ENCODE measurements at regions not wholly inside any gene's neighbourhood (a gene's known extent, or its start where the extent isn't known, plus 50 kb on each side); places are given as distances from the start of the nearest gene placed in this dataset.

GRCh38 chr16:51635181-51635580, 484.1 kb upstream of the SALL1 start:
- TF ChIP-seq CTCF (conservative IDR thresholded peaks at IDR 0.05; ENCODE audit: low read length) = no peak
- no peak for TF ChIP-seq EZH2phosphoT487 (IDR thresholded peaks at IDR 0.05; ENCODE audit: borderline replicate concordance)
- no peaks in the 10 kb centered on the region for H3K4me1 ChIP-seq (ENCODE audit: insufficient read depth, low read length, poor library complexity, severe bottlenecking)
- no peaks in the 10 kb centered on the region for H3K36me3 ChIP-seq (ENCODE audit: insufficient read depth, low read length)
- H2AFZ ChIP-seq (ENCODE audit: low read length) = no peak overlapping the region
- H3K4me2 ChIP-seq (ENCODE audit: low read depth, low read length, poor library complexity, severe bottlenecking) = no peak overlapping the region
- H3F3A ChIP-seq (ENCODE audit: low read depth) = no peaks in the 10 kb centered on the region
- no peaks in the 10 kb centered on the region for H3K9me2 ChIP-seq (replicated peaks; ENCODE audit: low read depth, low read length)
- no peaks in the 10 kb centered on the region for H3K9me3 ChIP-seq (ENCODE audit: insufficient read depth, low read depth, low read length)
- H3K27me3 ChIP-seq (ENCODE audit: insufficient read depth, low read length, poor library complexity, severe bottlenecking) = no peaks in the 10 kb centered on the region
- H3K9ac ChIP-seq (ENCODE audit: low read depth, low read length, poor library complexity, severe bottlenecking) = no peak overlapping the region
- H3K4me3 ChIP-seq (ENCODE audit: low read length, poor library complexity, severe bottlenecking) = no peak overlapping the region
- no peaks in the 10 kb centered on the region for H4K20me1 ChIP-seq (ENCODE audit: insufficient read depth, low read length, poor library complexity, severe bottlenecking)
- H3K79me2 ChIP-seq (ENCODE audit: insufficient read depth, low read length) = no peaks in the 10 kb centered on the region

DNA sequence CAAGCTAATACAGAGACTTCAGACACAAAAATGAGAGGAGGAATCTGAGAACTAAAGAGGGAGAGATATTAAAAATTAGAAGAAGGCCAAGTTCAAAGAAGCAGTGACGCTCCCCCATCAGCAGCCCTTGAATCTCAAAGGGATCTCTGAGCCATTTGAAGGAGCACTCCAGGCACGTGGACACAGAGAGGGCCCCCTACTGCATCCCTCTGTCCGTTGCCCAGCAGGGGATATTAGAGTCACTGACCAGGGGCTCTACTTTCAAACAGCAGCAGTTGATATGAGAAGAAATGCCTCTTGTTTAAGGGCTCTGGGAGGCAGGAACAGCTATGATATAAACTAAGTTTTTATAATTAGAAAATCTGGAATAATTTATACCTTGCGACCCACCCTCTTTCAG, 479.0 kb upstream of the SALL1 start:
- no peaks in the 10 kb centered on the region for H4K20me1 ChIP-seq (ENCODE audit: insufficient read depth, low read length, poor library complexity, severe bottlenecking)
- no peaks in the 10 kb centered on the region for H3K27me3 ChIP-seq (ENCODE audit: insufficient read depth, low read length, poor library complexity, severe bottlenecking)
- no peaks in the 10 kb centered on the region for H3K4me1 ChIP-seq (ENCODE audit: insufficient read depth, low read length, poor library complexity, severe bottlenecking)
- H3K4me2 ChIP-seq (ENCODE audit: low read depth, low read length, poor library complexity, severe bottlenecking) = no peak overlapping the region
- H3K9ac ChIP-seq (ENCODE audit: low read depth, low read length, poor library complexity, severe bottlenecking) = no peak overlapping the region
- H3F3A ChIP-seq (ENCODE audit: low read depth) = no peaks in the 10 kb centered on the region
- H3K79me2 ChIP-seq (ENCODE audit: insufficient read depth, low read length) = no peaks in the 10 kb centered on the region
- H3K9me3 ChIP-seq (ENCODE audit: insufficient read depth, low read depth, low read length) = no peaks in the 10 kb centered on the region
- no peaks in the 10 kb centered on the region for H3K36me3 ChIP-seq (ENCODE audit: insufficient read depth, low read length)
- no peak overlapping the region for H3K4me3 ChIP-seq (ENCODE audit: low read length, poor library complexity, severe bottlenecking)
- no peaks in the 10 kb centered on the region for H3K9me2 ChIP-seq (replicated peaks; ENCODE audit: low read depth, low read length)
- TF ChIP-seq CTCF (conservative IDR thresholded peaks at IDR 0.05; ENCODE audit: low read length) = no peak
- no peak for TF ChIP-seq EZH2phosphoT487 (IDR thresholded peaks at IDR 0.05; ENCODE audit: borderline replicate concordance)
- H2AFZ ChIP-seq (ENCODE audit: low read length) = no peak overlapping the region

- H3F3A ChIP-seq (ENCODE audit: low read depth) = no peaks in the 10 kb centered on the region
Observed at GRCh38 chr16:51629576-51629975, 478.5 kb upstream of the SALL1 start.

More at GRCh38 chr16:51629576-51629975, 478.5 kb upstream of the SALL1 start:
- H2AFZ ChIP-seq (ENCODE audit: low read length) = no peak overlapping the region
- TF ChIP-seq EZH2phosphoT487 (IDR thresholded peaks at IDR 0.05; ENCODE audit: borderline replicate concordance) (no peak), CTCF (conservative IDR thresholded peaks at IDR 0.05; ENCODE audit: low read length) (no peak)
- H3K9me3 ChIP-seq (ENCODE audit: insufficient read depth, low read depth, low read length) = no peaks in the 10 kb centered on the region
- H3K4me3 ChIP-seq (ENCODE audit: low read length, poor library complexity, severe bottlenecking) = no peak overlapping the region
- H3K79me2 ChIP-seq (ENCODE audit: insufficient read depth, low read length) = no peaks in the 10 kb centered on the region
- no peaks in the 10 kb centered on the region for H3K9me2 ChIP-seq (replicated peaks; ENCODE audit: low read depth, low read length)
- H3K36me3 ChIP-seq (ENCODE audit: insufficient read depth, low read length) = no peaks in the 10 kb centered on the region
- H3K4me2 ChIP-seq (ENCODE audit: low read depth, low read length, poor library complexity, severe bottlenecking) = no peak overlapping the region
- H4K20me1 ChIP-seq (ENCODE audit: insufficient read depth, low read length, poor library complexity, severe bottlenecking) = no peaks in the 10 kb centered on the region
- H3K27me3 ChIP-seq (ENCODE audit: insufficient read depth, low read length, poor library complexity, severe bottlenecking) = no peaks in the 10 kb centered on the region
- H3K4me1 ChIP-seq (ENCODE audit: insufficient read depth, low read length, poor library complexity, severe bottlenecking) = no peaks in the 10 kb centered on the region
- H3K9ac ChIP-seq (ENCODE audit: low read depth, low read length, poor library complexity, severe bottlenecking) = no peak overlapping the region
